ENCODE measurements at regions not wholly inside any gene's neighbourhood (a gene's known extent, or its start where the extent isn't known, plus 50 kb on each side); places are given as distances from the start of the nearest gene placed in this dataset.

DNA sequence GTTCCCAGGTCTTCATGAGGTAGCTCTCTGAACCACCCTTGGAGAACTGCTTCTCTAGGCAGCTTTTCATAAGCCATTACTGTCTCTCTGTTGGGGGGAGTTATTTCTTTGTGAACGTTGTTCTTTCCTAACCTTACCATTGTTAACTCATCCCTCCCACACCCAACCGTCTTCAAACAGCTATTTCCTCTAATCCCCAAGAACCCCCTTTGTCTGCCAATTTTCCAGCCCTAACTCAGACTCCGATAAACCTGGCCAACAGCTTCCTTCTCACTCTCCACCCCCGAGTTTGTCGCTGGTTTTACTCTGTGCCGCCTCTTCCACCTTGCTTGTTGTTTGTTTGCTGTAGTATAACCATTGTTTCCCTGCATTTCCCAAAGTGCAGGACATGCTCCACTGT, 131.5 kb downstream of the CCDC34 start:
- H3K27ac ChIP-seq (ENCODE audit: insufficient read depth, low read length): no peak overlapping the region
- H3K4me3 ChIP-seq (ENCODE audit: insufficient read depth, low read depth, low read length): no peak overlapping the region

More for the DNA sequence above, 131.5 kb downstream of the CCDC34 start:
- H4K91ac ChIP-seq (ENCODE audit: insufficient read depth, low read depth, low read length): no peak overlapping the region
- dilution Hi-C loops (cut with HindIII; ENCODE audit: low sequenced_read_pairs, unreplicated experiment) (no loop called here), intact Hi-C loops (cut with micrococcal nuclease) (no loop called here), in situ Hi-C loops (cut with MboI; ENCODE audit: low sequenced_read_pairs) (no loop called here)
- H3K9ac ChIP-seq (ENCODE audit: low read depth, low read length): no peak overlapping the region
- TF ChIP-seq RAD21 (IDR thresholded peaks at IDR 0.05; ENCODE audit: low read length) (no peak), CEBPB (IDR thresholded peaks at IDR 0.05; ENCODE audit: low read depth, low read length) (no peak), MAFK (IDR thresholded peaks at IDR 0.05; ENCODE audit: low read depth, low read length) (no peak), CHD1 (IDR thresholded peaks at IDR 0.05; ENCODE audit: low read depth, low read length) (no peak), RFX5 (IDR thresholded peaks at IDR 0.05; ENCODE audit: low read depth, low read length) (no peak), SMC3 (IDR thresholded peaks at IDR 0.05; ENCODE audit: low read depth, low read length) (no peak)
- TF ChIP-seq, protein P1, sequence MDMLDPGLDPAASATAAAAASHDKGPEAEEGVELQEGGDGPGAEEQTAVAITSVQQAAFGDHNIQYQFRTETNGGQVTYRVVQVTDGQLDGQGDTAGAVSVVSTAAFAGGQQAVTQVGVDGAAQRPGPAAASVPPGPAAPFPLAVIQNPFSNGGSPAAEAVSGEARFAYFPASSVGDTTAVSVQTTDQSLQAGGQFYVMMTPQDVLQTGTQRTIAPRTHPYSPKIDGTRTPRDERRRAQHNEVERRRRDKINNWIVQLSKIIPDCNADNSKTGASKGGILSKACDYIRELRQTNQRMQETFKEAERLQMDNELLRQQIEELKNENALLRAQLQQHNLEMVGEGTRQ (IDR thresholded peaks at IDR 0.05; ENCODE audit: low read depth, low read length): no peak
- TF ChIP-seq, protein P2, sequence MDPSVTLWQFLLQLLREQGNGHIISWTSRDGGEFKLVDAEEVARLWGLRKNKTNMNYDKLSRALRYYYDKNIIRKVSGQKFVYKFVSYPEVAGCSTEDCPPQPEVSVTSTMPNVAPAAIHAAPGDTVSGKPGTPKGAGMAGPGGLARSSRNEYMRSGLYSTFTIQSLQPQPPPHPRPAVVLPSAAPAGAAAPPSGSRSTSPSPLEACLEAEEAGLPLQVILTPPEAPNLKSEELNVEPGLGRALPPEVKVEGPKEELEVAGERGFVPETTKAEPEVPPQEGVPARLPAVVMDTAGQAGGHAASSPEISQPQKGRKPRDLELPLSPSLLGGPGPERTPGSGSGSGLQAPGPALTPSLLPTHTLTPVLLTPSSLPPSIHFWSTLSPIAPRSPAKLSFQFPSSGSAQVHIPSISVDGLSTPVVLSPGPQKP (IDR thresholded peaks at IDR 0.05; ENCODE audit: borderline replicate concordance, low read depth, low read length): no peak
- no peak for ATAC-seq (ENCODE audit: low read depth)
- 0 out of 2 replicates have a peak, but pooled peaks cover 4% of the 10 kb centered on the region for H3K9me1 ChIP-seq (ENCODE audit: insufficient read depth, low read length)
- no peak overlapping the region for H3K4ac ChIP-seq (ENCODE audit: low read depth, low read length)
- no peaks in the 10 kb centered on the region for H4K20me1 ChIP-seq (ENCODE audit: insufficient read depth, low read length)
- peaks cover 6% of the 10 kb centered on the region; the same call in 1 of the 2 replicates for H3K27me3 ChIP-seq (ENCODE audit: control insufficient read depth, insufficient read depth, low read length)
- no peaks in the 10 kb centered on the region for H3K9me3 ChIP-seq (ENCODE audit: control insufficient read depth, insufficient read depth, low read length)
- no peak overlapping the region for H4K5ac ChIP-seq (ENCODE audit: low read depth, low read length)
- ChIA-PET CTCF (interaction anchor here (0.6 to 0.9 kb wide), 2 partner anchors 89 to 139 kb away, joined by 3 read pairs; no protein-coding TSS in a partner anchor), POLR2A (ENCODE audit: unreplicated experiment) (no interaction called here)
- H2BK120ac ChIP-seq (ENCODE audit: low read depth, low read length): no peak overlapping the region
- no peak overlapping the region for H3K23ac ChIP-seq (ENCODE audit: low read depth, low read length)
- no peak overlapping the region for H4K8ac ChIP-seq (ENCODE audit: low read depth in 2 of 2, low read length in 2 of 2)
- H3K4me1 ChIP-seq (ENCODE audit: control insufficient read depth, insufficient read depth, low read length): peaks cover 9% of the 10 kb centered on the region
- no peak overlapping the region for H2AK5ac ChIP-seq (ENCODE audit: low read depth, low read length)
- no peak overlapping the region for H2BK20ac ChIP-seq (ENCODE audit: low read depth, low read length)
- no peak overlapping the region for H2BK15ac ChIP-seq (ENCODE audit: low read depth, low read length)
- no TSS peak for BruUV-seq (replicated peaks)
- no peak for DNase-seq
- H3K36me3 ChIP-seq (ENCODE audit: control insufficient read depth, insufficient read depth, low read length): no peaks in the 10 kb centered on the region
- H3K79me1 ChIP-seq (ENCODE audit: low read depth in 1 of 2, low read length in 2 of 2): no peaks in the 10 kb centered on the region
- H3K14ac ChIP-seq (replicated peaks; ENCODE audit: low read depth, low read length): no peak overlapping the region
- H2BK5ac ChIP-seq (ENCODE audit: low read depth, low read length, poor library complexity, severe bottlenecking): no peak overlapping the region
- H3K4me2 ChIP-seq (ENCODE audit: low read depth, low read length): no peak overlapping the region
- H3K56ac ChIP-seq (ENCODE audit: extremely low read depth, insufficient read depth, low read length): no peak overlapping the region
- no peak overlapping the region for H2AFZ ChIP-seq (replicated peaks; ENCODE audit: low read length, poor library complexity)
- no peak overlapping the region for H3K18ac ChIP-seq (ENCODE audit: low read depth, low read length)
- H2AK9ac ChIP-seq (replicated peaks; ENCODE audit: low read depth, low read length, poor library complexity): no peak overlapping the region
- WGBS, 2 experiments (ENCODE audit: extremely low coverage in 2 of 2, insufficient read length in 1 of 2): 80% methylated on average over 2 of the region's 6 CpGs; no CpG with 5 or more reads in 1 of the 2 experiments
